ENCODE measurements at regions not wholly inside any gene's neighbourhood (a gene's known extent, or its start where the extent isn't known, plus 50 kb on each side); places are given as distances from the start of the nearest gene placed in this dataset.

- TF ChIP-seq CTCF (IDR thresholded peaks at IDR 0.05; ENCODE audit: insufficient read depth, low read length) (no peak), POLR2AphosphoS5 (IDR thresholded peaks at IDR 0.05; ENCODE audit: low read depth) (no peak), GABPA (IDR thresholded peaks at IDR 0.05; ENCODE audit: low read depth) (no peak), REST (IDR thresholded peaks at IDR 0.05; ENCODE audit: insufficient replicate concordance, low read depth) (no peak), SPI1 (IDR thresholded peaks at IDR 0.05; ENCODE audit: borderline replicate concordance, low read depth) (no peak)
These were observed 690.2 kb downstream of the NR2F1-AS1 start for GRCh38 chr5:92890841-92891244.

Data from HL-60 (cell line).